ENCODE measurements at regions not wholly inside any gene's neighbourhood (a gene's known extent, or its start where the extent isn't known, plus 50 kb on each side); places are given as distances from the start of the nearest gene placed in this dataset.
"Not testable (repeated sequence)": the region's sequence is repeated elsewhere in the genome, so short reads cannot be mapped to it uniquely, and the experiment has no call there.

DNA sequence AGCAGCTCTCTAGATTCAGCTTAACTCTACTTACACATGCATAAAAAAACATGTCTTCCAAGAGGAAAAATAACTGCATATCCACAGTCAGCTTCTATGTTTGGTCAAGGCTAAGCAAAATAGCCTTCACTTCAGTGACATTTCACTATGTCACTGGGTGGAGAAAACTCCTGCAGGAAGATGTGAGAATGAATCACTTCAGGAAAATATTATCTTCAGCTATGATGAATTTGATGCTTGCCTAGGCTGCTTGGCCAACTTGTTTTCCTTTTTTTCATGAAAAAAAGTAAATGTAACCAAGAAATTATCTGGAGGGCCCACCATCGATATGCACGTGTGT, 143.0 kb upstream of the ZNF608 start:
- no peak for TF ChIP-seq POLR2AphosphoS5 (IDR thresholded peaks at IDR 0.05)
- no peaks in the 10 kb centered on the region for H3K9me3 ChIP-seq
- H3K27ac ChIP-seq: no peak overlapping the region
- no peaks in the 10 kb centered on the region for H3K36me3 ChIP-seq
- H3K4me3 ChIP-seq: no peak overlapping the region
- 77 to 88% methylated on average over 2 of the region's 2 CpGs for WGBS, 2 donors
- peaks cover 0 to 15% (median 7%) of the 10 kb centered on the region in 4 donors for H3K4me1 ChIP-seq
- intact Hi-C loops (cut with DNase I): no loop called here
- H3K27me3 ChIP-seq: no peaks in the 10 kb centered on the region
- no peak for DNase-seq

DNA sequence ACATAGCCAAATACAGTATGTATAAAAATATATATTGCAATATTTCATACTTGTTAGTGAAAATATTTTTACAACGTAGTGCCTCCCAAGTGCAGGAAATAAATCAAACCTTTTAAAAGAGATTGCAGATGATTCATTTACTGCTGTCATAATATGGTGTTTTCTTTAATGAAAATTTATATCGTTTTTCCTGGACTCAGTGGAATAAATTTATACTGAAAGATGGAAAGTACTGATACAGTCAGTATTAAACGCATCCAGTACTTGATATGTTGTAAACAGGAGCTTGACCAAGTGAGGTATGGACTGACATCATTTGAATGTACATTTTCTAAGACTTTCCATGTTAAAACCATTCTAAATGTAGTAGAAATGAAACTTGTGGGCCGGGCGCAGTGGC, 143.4 kb upstream of the ZNF608 start:
- Histone ChIP-seq H3K4me3 (no peak overlapping the region), H3K4me1 (peaks cover 0 to 15% (median 7%) of the 10 kb centered on the region in 4 donors), H3K36me3 (no peaks in the 10 kb centered on the region), H3K27ac (no peak overlapping the region), H3K27me3 (no peaks in the 10 kb centered on the region), H3K9me3 (no peaks in the 10 kb centered on the region)
- DNase-seq: no peak
- 61 to 70% methylated on average over 5 of the region's 5 CpGs for WGBS, 2 donors
- TF ChIP-seq POLR2A (IDR thresholded peaks at IDR 0.05) (no peak), EP300 (IDR thresholded peaks at IDR 0.05) (no peak), POLR2AphosphoS5 (IDR thresholded peaks at IDR 0.05) (no peak)
- TF ChIP-seq, protein P1, sequence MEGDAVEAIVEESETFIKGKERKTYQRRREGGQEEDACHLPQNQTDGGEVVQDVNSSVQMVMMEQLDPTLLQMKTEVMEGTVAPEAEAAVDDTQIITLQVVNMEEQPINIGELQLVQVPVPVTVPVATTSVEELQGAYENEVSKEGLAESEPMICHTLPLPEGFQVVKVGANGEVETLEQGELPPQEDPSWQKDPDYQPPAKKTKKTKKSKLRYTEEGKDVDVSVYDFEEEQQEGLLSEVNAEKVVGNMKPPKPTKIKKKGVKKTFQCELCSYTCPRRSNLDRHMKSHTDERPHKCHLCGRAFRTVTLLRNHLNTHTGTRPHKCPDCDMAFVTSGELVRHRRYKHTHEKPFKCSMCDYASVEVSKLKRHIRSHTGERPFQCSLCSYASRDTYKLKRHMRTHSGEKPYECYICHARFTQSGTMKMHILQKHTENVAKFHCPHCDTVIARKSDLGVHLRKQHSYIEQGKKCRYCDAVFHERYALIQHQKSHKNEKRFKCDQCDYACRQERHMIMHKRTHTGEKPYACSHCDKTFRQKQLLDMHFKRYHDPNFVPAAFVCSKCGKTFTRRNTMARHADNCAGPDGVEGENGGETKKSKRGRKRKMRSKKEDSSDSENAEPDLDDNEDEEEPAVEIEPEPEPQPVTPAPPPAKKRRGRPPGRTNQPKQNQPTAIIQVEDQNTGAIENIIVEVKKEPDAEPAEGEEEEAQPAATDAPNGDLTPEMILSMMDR (IDR thresholded peaks at IDR 0.05): no peak
- intact Hi-C loops (cut with DNase I): no loop called here

DNA sequence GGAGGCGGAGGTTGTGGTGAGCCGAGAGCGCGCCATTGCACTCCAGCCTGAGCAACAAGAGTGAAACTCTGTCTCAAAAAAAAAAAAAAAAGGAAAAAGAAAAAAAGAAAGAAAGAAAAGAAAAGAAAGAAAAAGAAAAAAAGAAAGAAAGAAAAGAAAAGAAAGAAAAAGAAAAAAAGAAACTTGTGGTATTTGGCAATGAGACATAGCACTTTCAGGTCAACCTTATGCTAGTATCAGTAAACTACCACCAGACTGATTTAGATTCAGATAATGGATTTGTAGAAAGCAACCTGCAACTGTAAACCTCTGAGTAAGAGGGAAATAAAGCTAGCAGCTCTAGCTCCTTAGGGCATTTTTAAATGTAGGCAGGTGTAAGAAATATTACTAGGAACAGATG, 144.0 kb upstream of the ZNF608 start:
- H3K27me3 ChIP-seq; DNase-seq; H3K4me3 ChIP-seq; H3K36me3 ChIP-seq; H3K9me3 ChIP-seq; H3K27ac ChIP-seq; intact Hi-C loops (cut with DNase I): not testable (repeated sequence)
- 86 to 97% methylated on average over 4 of the region's 4 CpGs for WGBS, 2 donors
- peaks cover 0 to 15% (median 7%) of the 10 kb centered on the region in 4 donors for H3K4me1 ChIP-seq

DNA sequence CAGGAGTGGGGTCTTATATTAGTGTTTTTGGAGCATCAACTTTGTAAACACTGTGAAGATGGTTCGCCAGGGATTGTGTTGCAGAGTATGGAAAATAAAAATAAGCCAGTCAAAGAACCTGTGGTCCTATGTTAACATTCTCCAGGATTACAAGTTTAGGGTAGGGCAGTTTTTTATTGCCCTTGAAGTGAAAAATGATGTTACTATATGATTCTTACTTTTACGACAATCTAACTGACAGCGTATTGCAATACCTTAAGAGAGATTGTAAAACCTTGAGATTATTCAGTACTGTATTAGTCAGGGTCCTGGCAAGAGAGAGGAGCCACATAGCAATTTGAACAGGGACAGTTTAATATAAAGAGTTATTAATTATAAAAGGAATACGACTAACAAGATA, 144.7 kb upstream of the ZNF608 start:
- H3K4me1 ChIP-seq: peaks cover 0 to 15% (median 7%) of the 10 kb centered on the region in 4 donors
- TF ChIP-seq POLR2A (IDR thresholded peaks at IDR 0.05): no peak
- no peak for TF ChIP-seq EP300 (IDR thresholded peaks at IDR 0.05)
- TF ChIP-seq, protein P1 (IDR thresholded peaks at IDR 0.05): no peak
- TF ChIP-seq POLR2AphosphoS5 (IDR thresholded peaks at IDR 0.05): no peak
- DNase-seq: no peak
- no peaks in the 10 kb centered on the region for H3K9me3 ChIP-seq
- H3K27me3 ChIP-seq: no peaks in the 10 kb centered on the region
- WGBS, 2 donors: 46 to 74% methylated on average over 4 of the region's 4 CpGs
- intact Hi-C loops (cut with DNase I): no loop called here
- H3K27ac ChIP-seq: no peak overlapping the region
- H3K36me3 ChIP-seq: no peaks in the 10 kb centered on the region
- no peak overlapping the region for H3K4me3 ChIP-seq

DNA sequence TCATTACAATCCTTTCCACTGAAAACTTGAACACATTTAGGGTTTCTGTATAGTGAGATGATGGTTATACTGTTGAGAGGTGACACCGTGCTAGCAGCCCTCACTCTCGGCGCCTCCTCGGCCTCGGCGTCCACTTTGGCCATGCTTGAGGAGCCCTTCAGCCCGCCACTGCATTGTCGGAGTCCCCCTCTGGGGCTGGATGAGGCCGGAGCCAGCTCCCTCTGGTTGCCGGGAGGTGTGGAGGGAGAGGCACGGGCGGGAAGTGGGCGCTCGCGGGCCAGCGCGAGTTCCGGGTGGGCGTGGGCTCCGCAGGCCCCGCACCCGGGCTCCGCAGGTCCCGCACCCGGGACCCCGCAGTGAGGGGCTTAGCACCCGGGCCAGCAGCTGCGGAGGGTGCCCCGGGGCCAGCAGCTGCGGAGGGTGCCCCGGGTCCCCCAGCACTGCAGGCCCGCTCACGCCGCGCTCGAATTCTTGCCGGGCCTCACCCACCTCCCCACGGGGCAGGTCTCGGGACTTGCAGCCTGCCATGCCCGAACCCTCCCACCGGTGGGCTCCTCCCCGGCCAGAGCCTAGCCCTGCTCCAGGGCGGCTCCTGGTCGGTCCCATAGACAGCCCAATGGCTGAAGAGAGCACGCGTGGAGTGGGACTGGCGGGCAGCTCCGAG, 145.9 kb upstream of the ZNF608 start:
- WGBS, 2 donors: 97% methylated on average over 48 of the region's 48 CpGs
- Histone ChIP-seq H3K4me1 (peaks cover 0 to 15% (median 7%) of the 10 kb centered on the region in 4 donors), H3K4me3 (no peak overlapping the region), H3K27me3 (no peaks in the 10 kb centered on the region), H3K9me3 (no peaks in the 10 kb centered on the region), H3K27ac (no peak overlapping the region), H3K36me3 (no peaks in the 10 kb centered on the region)
- intact Hi-C loops (cut with DNase I): no loop called here
- DNase-seq: no peak
- TF ChIP-seq, protein P1 (IDR thresholded peaks at IDR 0.05): no peak
- no peak for TF ChIP-seq POLR2A (IDR thresholded peaks at IDR 0.05)
- TF ChIP-seq EP300 (IDR thresholded peaks at IDR 0.05): no peak
- TF ChIP-seq POLR2AphosphoS5 (IDR thresholded peaks at IDR 0.05): no peak

DNA sequence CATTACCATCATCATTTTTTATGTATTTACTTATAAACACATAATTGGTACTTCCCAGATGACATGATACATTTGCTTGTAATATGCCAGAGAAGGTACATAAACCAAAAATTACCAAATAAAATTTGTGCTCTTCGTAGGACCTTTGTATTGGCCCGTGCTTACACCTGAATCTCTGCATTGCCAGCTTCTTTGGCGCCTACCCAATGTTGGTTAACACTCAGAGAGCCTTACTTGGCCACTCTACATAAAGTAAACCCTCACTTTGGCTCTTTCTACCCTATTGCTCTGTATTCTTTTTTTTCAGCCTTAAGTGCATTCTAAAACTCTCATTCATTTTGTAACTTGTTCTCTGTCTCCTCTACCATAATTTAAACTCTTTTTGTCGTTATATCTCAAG, 148.1 kb upstream of the ZNF608 start:
- WGBS, 2 donors: 91 to 96% methylated on average over 4 of the region's 4 CpGs
- intact Hi-C loops (cut with DNase I): no loop called here
- Histone ChIP-seq H3K27ac (no peak overlapping the region), H3K27me3 (no peaks in the 10 kb centered on the region), H3K36me3 (no peaks in the 10 kb centered on the region), H3K4me3 (no peak overlapping the region), H3K9me3 (no peaks in the 10 kb centered on the region), H3K4me1 (peaks cover 0 to under 1% (median under 1%) of the 10 kb centered on the region in 4 donors)
- DNase-seq: no peak
- no peak for TF ChIP-seq POLR2AphosphoS5 (IDR thresholded peaks at IDR 0.05)
- TF ChIP-seq EP300 (IDR thresholded peaks at IDR 0.05): no peak
- TF ChIP-seq POLR2A (IDR thresholded peaks at IDR 0.05): no peak
- TF ChIP-seq, protein P1 (IDR thresholded peaks at IDR 0.05): no peak

Data from sigmoid colon (tissue), 6 donors.